ENCODE measurements at regions not wholly inside any gene's neighbourhood (a gene's known extent, or its start where the extent isn't known, plus 50 kb on each side); places are given as distances from the start of the nearest gene placed in this dataset.

DNA sequence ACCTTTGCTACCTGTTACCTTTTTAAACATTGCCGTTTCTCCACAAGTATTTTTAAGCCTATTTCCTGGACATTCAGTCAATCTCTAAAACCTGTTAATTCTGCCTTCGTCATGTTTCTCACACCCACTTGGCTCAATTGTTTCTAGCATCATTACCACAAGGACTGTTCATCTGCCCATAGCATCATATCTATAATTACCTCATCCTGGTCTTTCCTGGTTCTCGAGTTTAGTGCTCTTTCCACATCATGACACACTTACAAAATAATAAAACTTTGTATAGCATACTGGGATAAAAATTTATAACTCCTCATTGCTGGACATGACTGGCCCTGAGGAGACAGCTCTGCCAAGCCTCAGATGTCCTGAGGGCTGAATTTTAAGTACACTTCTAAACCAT lies 104.8 kb downstream of the CYB561 start:
- Histone ChIP-seq H3F3A (ENCODE audit: control insufficient read depth, insufficient read depth) (no peaks in the 10 kb centered on the region), H3K27ac (ENCODE audit: low read depth, low read length) (no peak overlapping the region), H3K9me3 (ENCODE audit: control insufficient read depth, insufficient read depth, low read length) (no peaks in the 10 kb centered on the region), H4K20me1 (ENCODE audit: control insufficient read depth, insufficient read depth, low read depth, low read length) (no peaks in the 10 kb centered on the region), H3K4me1 (ENCODE audit: control insufficient read depth, low read length) (no peaks in the 10 kb centered on the region), H3K27me3 (ENCODE audit: control insufficient read depth, low read length) (peaks cover 4% of the 10 kb centered on the region; the same call in 1 of the 2 replicates), H3K4me3 (ENCODE audit: low read length) (no peak overlapping the region), H3K79me2 (ENCODE audit: control insufficient read depth, low read length) (no peaks in the 10 kb centered on the region), H3K4me2 (ENCODE audit: low read length) (no peak overlapping the region), H3K9me2 (replicated peaks; ENCODE audit: control insufficient read depth, low read length) (no peaks in the 10 kb centered on the region), H3K36me3 (ENCODE audit: control insufficient read depth, low read length) (no peaks in the 10 kb centered on the region)
- TF ChIP-seq EZH2phosphoT487 (IDR thresholded peaks at IDR 0.05; ENCODE audit: borderline replicate concordance, low read length): no peak
- TF ChIP-seq, protein P1, sequence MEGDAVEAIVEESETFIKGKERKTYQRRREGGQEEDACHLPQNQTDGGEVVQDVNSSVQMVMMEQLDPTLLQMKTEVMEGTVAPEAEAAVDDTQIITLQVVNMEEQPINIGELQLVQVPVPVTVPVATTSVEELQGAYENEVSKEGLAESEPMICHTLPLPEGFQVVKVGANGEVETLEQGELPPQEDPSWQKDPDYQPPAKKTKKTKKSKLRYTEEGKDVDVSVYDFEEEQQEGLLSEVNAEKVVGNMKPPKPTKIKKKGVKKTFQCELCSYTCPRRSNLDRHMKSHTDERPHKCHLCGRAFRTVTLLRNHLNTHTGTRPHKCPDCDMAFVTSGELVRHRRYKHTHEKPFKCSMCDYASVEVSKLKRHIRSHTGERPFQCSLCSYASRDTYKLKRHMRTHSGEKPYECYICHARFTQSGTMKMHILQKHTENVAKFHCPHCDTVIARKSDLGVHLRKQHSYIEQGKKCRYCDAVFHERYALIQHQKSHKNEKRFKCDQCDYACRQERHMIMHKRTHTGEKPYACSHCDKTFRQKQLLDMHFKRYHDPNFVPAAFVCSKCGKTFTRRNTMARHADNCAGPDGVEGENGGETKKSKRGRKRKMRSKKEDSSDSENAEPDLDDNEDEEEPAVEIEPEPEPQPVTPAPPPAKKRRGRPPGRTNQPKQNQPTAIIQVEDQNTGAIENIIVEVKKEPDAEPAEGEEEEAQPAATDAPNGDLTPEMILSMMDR (IDR thresholded peaks at IDR 0.05; ENCODE audit: low read depth, low read length, poor library complexity, severe bottlenecking): no peak

GRCh38 chr17:63344383-63344782 lies 101.7 kb downstream of the CYB561 start:
- Histone ChIP-seq H3F3A (ENCODE audit: control insufficient read depth, insufficient read depth) (no peaks in the 10 kb centered on the region), H3K27me3 (ENCODE audit: control insufficient read depth, low read length) (no peaks in the 10 kb centered on the region), H3K9me2 (replicated peaks; ENCODE audit: control insufficient read depth, low read length) (no peaks in the 10 kb centered on the region), H3K4me3 (ENCODE audit: low read length) (no peak overlapping the region), H3K27ac (ENCODE audit: low read depth, low read length) (no peak overlapping the region), H3K79me2 (ENCODE audit: control insufficient read depth, low read length) (no peaks in the 10 kb centered on the region), H4K20me1 (ENCODE audit: control insufficient read depth, insufficient read depth, low read depth, low read length) (no peaks in the 10 kb centered on the region), H3K9me3 (ENCODE audit: control insufficient read depth, insufficient read depth, low read length) (no peaks in the 10 kb centered on the region), H3K4me2 (ENCODE audit: low read length) (no peak overlapping the region), H3K36me3 (ENCODE audit: control insufficient read depth, low read length) (no peaks in the 10 kb centered on the region), H3K4me1 (ENCODE audit: control insufficient read depth, low read length) (no peaks in the 10 kb centered on the region)
- TF ChIP-seq EZH2phosphoT487 (IDR thresholded peaks at IDR 0.05; ENCODE audit: borderline replicate concordance, low read length): no peak
- TF ChIP-seq, protein P1 (IDR thresholded peaks at IDR 0.05; ENCODE audit: low read depth, low read length, poor library complexity, severe bottlenecking): no peak

DNA sequence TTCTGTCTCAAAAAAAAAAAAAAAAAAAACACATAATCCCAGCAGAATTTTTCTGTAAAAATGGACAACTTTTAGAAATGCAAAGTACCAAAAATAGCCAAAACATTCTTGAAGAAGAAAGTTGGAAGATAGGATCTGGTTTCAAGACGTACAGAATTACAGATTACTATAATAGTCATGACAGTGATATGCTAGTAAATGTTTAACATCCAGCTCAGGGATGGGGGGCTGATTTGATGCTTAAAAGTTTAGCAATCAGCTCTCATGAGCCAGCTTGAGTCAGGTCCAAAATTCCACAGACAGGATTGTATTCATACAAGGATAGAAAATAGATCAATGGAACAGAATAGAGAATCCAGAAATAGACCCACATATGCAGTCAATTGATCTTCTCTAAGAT lies 100.5 kb downstream of the CYB561 start:
- Histone ChIP-seq H3K9me3 (ENCODE audit: control insufficient read depth, insufficient read depth, low read length) (no peaks in the 10 kb centered on the region), H3K27ac (ENCODE audit: low read depth, low read length) (no peak overlapping the region), H3K4me3 (ENCODE audit: low read length) (no peak overlapping the region), H4K20me1 (ENCODE audit: control insufficient read depth, insufficient read depth, low read depth, low read length) (no peaks in the 10 kb centered on the region), H3F3A (ENCODE audit: control insufficient read depth, insufficient read depth) (no peaks in the 10 kb centered on the region), H3K4me2 (ENCODE audit: low read length) (no peak overlapping the region), H3K9me2 (replicated peaks; ENCODE audit: control insufficient read depth, low read length) (no peaks in the 10 kb centered on the region), H3K4me1 (ENCODE audit: control insufficient read depth, low read length) (no peaks in the 10 kb centered on the region), H3K27me3 (ENCODE audit: control insufficient read depth, low read length) (no peaks in the 10 kb centered on the region), H3K79me2 (ENCODE audit: control insufficient read depth, low read length) (no peaks in the 10 kb centered on the region), H3K36me3 (ENCODE audit: control insufficient read depth, low read length) (no peaks in the 10 kb centered on the region)
- no peak for TF ChIP-seq EZH2phosphoT487 (IDR thresholded peaks at IDR 0.05; ENCODE audit: borderline replicate concordance, low read length)
- TF ChIP-seq, protein P1 (IDR thresholded peaks at IDR 0.05; ENCODE audit: low read depth, low read length, poor library complexity, severe bottlenecking): no peak

GRCh38 chr17:63347475-63347874 lies 98.6 kb downstream of the CYB561 start:
- TF ChIP-seq, protein P1 (IDR thresholded peaks at IDR 0.05; ENCODE audit: low read depth, low read length, poor library complexity, severe bottlenecking): no peak
- TF ChIP-seq EZH2phosphoT487 (IDR thresholded peaks at IDR 0.05; ENCODE audit: borderline replicate concordance, low read length): no peak
- Histone ChIP-seq H3K36me3 (ENCODE audit: control insufficient read depth, low read length) (no peaks in the 10 kb centered on the region), H3K4me3 (ENCODE audit: low read length) (no peak overlapping the region), H3K79me2 (ENCODE audit: control insufficient read depth, low read length) (no peaks in the 10 kb centered on the region), H3K27me3 (ENCODE audit: control insufficient read depth, low read length) (no peaks in the 10 kb centered on the region), H3K27ac (ENCODE audit: low read depth, low read length) (no peak overlapping the region), H4K20me1 (ENCODE audit: control insufficient read depth, insufficient read depth, low read depth, low read length) (no peaks in the 10 kb centered on the region), H3K9me2 (replicated peaks; ENCODE audit: control insufficient read depth, low read length) (no peaks in the 10 kb centered on the region), H3K4me1 (ENCODE audit: control insufficient read depth, low read length) (no peaks in the 10 kb centered on the region), H3F3A (ENCODE audit: control insufficient read depth, insufficient read depth) (no peaks in the 10 kb centered on the region), H3K4me2 (ENCODE audit: low read length) (no peak overlapping the region), H3K9me3 (ENCODE audit: control insufficient read depth, insufficient read depth, low read length) (no peaks in the 10 kb centered on the region)
